Iris pigment epithelial cell (primary cell): ENCODE measurements at regions not wholly inside any gene's neighbourhood (a gene's known extent, or its start where the extent isn't known, plus 50 kb on each side); places are given as distances from the start of the nearest gene placed in this dataset.
"Not testable (repeated sequence)": the region's sequence is repeated elsewhere in the genome, so short reads cannot be mapped to it uniquely, and the experiment has no call there.

Source experiments
- DNase-seq: peaks from one replicate; pipeline ENCODE4 v3.0.0-alpha.2; 2011; ENCODE audit warnings: low read depth

DNA sequence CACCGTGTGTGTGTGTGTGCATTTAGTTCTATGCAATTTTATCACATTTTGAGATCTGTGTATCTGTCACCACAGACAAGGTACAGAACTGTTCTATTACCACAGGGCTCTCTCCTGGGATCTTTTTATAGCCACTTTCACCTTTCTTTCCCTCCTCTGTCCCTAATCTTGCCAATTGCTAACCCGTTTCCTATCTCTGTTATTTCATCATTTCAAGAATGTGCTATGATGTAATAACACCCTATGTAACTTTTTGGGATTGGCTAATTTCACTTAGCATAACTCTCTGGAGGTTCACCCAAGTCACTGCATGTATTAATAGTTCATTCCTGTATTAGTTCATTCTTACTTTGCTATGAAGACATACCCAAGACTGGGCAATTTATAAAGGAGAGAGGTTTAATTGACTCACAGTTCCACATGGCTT lies 657.7 kb downstream of the QKI start:
- DNase-seq, result no peak

DNA sequence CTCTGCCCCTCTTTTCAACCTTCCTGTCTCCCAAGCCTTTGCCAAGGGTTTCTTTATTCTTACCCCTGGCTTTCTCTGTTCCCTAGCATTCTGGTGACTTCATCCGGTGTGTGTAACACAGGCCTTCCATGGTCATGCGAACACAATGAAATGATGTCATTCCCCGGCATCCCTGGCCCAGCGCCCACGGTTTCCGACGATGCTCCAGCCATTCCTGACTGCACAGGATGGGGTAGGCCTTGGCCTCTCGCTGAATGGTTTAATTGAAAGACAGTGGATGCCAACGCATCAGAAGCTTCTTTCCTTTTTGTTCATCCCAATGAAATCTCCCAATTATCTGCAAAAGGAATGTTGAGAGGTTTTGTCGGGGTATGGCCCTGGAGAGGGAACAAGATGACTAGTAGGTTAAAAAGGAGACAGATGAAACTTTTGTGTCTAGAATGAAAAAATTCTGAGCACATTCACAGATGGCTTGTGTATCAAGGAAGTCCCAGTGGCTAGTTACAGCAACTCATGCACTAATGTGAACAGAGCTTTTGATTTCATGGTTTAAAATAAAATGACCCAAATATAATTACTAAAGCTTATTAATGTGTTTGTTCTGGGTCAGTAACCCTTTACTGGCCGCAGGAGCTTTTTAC lies 655.0 kb downstream of the QKI start:
- peak; percentile 43 for DNase-seq

DNA sequence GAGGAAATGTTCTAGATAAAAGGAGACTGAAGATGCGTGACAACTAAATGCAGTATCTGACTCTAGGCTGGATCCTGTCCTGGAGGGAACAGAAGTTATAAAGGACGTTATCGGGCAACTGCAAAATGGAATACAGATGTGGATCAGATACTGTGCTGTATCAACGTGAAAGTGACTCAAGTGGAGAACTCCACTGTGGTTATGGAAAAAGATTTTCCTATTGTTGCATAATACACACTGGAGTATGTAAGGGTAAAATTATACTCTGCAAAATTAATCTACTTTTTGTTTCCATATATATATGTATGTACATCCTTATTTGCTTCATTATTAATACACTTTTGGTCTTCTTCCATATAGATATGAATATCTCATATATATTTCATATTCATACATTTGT lies 654.0 kb downstream of the QKI start:
- DNase-seq, result no peak

DNA sequence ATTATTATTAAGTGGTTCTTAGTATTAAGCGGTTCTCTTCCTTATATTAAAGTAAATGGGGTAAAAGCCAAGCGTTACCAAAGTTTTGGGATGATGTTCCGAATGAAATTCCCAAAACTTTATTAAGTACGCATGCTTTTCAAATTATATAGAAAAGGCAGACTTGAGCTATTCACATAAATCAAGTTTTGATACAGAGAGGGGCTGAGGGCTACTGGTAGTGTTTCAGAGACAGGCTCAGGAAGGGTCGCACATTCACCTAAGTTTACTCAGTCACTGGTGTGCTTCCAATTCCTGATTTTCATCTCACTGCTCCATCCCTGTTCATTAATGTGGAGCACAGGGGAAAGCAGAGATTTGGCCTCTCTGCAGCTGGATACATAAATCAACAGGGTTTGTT lies 652.2 kb downstream of the QKI start:
- no peak for DNase-seq

DNA sequence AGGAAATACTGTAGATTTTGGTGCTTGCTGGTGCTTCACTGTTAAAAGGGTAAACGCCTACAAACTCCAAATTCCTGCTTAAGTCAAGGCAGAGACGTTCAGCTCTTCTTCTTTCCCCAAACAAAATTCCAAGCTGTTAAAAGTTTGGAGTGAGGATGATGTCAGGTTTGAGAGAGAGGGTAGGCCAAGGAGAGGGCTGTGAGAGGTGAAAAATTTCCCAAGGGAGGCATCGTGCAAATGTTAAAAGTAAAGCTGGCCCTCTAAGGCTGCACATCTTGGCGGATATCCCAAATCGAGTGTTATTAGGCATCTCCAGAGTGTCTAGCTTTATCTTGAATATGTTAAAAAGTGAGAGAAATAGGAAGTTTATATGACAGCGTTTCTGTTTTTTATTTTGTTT lies 651.8 kb downstream of the QKI start:
- no peak for DNase-seq

DNA sequence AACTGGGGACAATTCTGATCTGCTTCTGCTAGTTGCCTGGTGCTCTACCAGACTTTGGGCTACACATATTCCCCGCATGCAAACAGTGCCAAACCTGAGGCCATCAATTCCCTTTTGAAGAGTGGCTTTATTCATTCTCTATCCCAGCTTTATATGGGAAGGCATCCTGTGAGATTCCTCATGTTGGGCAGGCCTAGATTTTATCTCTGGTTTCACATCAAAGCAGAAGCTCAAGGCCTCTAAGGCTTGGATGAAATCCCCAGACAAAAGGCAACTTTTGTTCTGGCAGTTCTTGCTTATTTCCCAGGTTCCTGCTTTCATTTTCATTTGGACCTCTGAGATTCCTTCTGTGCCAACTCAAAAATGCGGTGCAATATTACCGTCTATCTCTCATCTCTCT lies 648.8 kb downstream of the QKI start:
- DNase-seq, result no peak

DNA sequence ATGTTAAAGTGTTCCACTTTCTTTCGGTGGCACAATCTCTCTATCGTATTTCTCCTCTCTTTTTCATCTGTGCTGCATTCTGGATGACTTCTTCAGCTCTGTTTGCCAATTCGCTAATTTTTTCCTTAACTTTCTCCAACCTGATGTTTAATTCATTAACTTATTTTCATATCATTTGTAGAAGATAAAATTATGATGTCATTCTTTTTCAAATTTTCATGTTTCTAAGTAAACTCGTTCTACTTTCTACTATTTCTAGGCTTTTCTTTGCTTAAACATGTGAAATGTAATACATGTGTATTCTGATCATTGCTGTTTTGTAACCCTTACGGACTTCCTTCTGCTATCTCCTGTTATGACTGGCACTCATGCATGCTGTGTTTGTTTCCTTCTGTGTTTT lies 648.4 kb downstream of the QKI start:
- no peak for DNase-seq

DNA sequence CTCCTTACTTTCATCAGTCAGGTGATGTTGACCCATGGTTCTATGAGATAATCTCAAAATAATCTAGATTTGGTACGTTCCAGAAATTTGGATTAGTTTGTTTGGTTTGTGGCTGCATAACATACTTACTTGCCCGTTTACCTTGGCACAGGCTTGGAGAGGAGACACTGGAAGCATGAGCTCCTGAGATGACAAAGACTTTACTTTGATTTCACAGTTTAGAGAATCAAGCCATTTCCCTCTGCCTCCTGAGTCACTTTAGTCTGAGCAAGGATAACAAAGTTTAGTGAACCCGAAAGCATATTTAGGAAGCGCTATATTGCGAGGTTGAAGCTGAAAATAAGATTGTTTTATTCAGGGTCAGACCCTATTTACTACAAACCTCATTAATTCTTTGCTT lies 643.4 kb downstream of the QKI start:
- no peak for DNase-seq

DNA sequence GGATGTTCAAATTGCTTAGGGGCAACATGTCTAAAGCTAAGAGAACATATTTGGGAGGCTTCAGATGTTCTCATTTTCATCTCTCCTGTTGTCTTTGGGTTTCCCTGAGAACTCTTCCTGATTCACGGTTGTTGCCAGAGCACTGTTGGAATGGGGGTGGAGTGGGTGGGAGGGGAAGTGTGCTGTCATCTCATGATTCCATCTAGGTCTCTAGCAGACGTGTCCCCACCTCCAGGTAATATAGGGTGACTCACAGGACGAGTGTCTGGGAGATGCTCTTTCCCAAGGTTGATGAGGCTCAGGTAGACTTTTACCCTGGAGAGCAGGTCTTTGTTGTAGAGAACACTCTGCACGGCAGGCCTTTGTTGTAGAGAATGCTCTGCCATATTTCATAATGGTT lies 636.9 kb downstream of the QKI start:
- DNase-seq, result no peak

DNA sequence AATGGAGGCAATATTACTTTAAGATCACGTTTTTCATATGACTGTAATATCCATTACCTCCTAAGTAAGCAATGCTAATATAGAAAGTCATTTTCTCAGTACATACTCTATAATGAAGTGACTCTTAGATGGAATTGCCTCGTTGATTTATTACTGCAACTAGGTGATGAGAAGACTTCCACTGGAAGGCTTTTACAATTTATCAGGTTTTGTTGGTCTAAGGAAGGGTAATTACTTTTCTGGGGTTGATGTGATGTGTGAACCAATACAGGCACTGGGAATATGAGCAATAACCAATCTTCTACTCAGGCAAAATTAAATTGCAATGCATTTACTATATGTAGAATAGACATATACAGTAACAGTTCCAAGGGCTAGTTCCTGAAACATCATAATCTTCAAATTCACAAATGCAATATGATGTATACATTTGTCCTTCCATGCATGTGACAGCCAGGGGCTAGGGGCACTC lies 635.0 kb downstream of the QKI start:
- DNase-seq, result no peak

DNA sequence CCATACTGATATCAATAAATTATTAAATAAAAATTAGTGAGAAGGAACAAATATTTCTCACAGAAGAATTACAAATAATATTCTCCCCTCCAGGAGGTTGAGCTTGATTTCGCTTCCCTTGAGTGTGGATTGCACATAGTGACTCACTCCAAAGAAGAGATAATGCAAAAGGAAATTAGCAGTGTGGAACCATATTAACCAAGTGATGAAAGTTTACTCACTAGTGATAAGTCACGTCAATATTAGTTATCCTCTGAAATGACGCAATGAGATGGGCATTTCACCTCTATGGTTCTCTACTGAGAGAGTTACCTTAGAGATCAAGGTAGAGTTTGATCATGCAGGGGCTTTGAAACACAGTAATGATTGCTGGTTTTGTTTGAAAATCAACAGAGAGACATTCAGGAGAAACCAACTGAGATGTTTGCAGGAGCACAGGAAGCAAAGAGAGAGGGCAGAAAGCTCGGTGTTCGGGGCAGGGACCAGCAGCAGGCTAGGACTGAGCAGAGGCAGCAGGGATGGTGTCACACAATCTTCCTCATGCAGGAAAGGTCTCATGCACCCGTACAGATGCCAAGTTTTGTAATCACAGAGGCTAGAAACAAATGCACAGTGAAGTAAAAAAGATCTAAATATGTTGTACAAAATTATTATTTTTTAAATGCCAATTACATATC lies 634.5 kb downstream of the QKI start:
- DNase-seq, result no peak

DNA sequence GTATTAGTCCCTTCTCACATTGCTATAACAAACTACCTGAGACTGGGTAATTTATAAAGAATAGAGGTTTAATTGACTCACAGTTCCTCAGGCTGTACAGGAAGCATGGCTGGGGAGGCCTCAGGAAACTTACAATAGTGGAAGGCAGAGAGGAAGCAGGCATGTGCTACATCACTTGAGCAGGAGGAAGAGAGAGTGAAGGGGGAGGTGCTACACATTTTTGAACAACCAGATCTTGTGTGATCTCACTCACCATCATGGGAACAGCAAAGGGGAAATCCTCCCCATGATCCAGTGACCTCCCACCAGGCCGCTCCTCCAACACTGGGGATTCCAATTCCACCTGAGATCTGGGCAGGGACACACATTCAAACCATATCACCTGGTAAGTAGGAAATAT lies 630.6 kb downstream of the QKI start:
- no peak for DNase-seq

DNA sequence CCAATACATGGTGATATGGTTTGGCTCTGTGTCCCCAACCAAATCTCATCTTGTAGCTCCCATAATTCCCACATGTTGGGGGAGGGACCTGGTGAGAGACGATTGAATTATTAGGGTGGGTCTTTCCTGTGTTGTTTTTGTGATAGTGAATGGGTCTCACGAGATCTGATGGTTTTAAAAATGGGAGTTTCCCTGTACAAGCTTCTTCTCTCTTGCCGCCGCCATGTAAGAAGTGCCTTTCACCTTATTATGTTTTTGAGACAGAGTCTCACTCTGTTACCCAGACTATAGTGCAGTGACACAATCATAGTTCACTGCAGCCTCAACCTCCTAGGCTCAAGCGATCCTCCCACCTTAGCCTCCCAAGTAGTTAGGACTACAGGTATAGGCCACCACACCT lies 629.1 kb downstream of the QKI start:
- not testable (repeated sequence) for DNase-seq

DNA sequence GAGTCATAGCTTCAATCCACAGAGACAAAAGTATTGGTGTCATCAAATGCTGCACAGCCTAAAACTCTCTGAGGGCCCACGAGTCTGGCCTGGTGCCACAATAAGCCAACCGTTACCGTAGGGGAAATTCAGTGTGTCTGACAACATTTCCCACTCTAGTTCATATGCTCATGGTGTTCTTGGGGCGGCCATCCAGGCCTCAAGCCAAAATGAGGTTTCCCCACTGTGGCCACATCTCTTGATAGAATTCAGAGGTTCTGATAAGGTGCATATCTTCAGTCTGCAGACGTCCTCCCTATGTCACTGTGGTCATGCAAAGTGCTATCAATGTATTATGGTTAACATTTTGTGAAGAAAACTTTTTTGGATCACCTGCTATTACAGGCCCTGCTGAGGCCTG lies 627.7 kb downstream of the QKI start:
- no peak for DNase-seq

DNA sequence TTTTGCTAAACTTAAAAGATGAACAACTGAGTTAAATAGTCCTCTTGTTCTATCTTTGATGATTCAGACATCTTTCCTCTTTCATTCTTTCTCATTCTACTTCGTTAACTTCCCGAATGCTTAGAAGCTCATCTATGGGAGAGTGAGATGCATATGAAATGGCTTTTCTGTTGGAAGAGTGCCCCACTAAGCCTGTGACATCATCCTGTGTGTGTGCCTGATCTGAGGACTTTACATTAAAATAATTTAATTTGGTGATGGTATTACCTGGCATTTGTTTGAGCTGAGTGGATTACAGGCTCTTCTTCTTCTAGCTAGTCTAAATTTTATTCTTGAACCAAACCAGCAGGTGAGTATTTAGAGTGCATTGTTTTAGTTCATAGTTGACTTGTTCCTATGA lies 626.5 kb downstream of the QKI start:
- no peak for DNase-seq

DNA sequence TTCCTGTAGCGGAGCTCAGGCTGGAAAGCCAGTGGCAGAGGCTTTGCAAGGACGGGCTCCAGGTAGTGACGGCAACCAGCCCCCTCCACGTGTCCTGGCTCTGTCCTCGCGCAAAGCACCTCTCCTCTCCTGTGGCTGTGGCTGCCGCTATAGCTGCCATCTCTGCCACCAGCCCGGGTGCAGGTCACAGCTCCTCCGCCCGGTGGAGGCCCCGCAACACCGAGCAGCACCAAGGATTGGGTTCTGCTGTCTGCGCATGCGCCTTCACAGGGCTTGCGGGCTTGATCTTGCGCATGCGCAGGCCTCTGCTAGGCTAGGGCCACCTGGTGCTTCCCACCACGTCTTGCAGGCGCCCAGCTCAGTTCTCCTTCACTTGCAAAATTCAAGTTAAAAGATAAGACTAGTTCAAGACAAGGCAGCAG lies 625.4 kb downstream of the QKI start:
- no peak for DNase-seq

DNA sequence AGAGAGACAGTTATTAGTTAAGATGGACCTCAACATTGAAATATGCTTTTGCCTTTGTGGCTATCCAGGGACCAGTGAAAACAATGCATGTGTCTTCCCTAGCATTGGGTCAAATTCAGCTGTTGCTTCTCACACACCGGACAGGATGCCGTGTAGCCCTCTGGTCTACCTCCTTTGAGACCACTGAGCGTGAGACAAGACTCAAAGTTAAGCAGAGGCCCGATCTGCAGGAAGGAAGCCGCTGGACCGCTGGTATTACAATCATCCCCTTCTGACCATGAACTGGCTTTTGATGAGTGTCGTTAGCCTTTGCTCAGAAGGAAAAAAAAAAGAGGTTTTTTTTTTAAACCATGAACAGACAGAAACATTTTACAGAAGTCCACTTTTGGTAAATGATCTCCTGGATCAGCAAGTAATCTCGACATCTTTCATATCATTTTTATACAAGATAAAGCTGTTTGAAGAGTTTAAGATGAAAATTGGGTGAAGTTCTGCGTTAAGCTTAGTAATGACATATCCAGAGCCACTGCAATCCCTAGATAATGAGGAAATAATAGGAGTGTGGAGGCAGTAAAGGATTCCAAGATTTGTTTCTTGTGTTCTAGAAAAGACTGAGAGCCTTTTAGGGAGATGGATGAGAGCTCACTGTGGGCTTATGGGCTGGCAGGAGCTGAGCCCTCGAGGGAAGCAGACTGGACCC lies 622.8 kb downstream of the QKI start:
- DNase-seq, result no peak

DNA sequence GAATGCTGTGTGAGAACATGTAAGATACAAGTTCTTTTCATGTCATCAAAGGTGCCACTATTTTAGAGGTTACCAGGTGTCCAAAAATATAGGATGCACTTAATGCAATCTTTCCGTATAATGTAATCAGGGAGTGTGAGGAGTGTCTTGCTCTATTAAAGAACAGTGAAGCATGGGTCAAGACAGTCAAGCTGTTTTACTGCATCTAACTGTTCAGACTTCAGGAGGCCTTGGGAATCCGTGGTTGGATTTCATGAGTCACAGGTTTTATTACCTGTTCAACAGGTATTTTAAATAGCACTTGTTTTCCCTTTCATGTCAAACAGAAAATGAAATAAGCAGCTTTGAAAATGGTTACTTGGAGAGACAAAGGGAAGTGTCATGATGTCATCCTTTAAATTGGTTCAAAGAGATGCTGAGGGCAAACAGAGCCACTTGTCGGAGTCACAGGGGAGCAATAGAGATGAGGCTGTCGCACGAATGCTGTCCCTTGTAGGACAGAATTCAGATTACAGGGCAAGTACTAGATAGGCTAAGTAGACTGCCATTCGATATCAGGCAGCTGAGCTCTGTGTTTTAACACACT lies 621.5 kb downstream of the QKI start:
- no peak for DNase-seq

DNA sequence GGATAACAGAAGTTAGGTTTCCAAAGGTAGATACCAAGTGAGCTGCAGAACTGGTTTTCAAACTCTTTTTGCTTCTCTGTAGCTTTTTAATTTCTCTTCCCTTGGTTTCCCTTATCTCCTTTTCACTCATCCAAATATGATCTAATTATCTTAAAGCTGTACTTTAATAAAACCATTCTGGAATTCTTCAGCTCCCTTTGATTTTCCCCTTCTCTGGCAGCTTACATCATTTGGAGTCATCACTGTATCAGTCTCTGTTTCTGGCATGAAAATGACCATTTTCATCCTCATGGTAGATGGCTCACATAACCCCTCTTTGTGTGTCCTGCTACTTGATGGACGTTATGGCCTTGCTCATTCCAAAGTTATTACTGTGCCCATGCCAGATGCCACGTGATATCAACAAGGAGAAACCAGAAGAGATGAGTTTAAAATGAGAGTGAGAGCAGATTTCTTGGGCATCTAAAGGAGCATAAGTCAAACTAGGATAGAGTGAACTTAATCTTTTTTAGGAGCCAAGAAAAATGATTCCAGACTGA lies 620.2 kb downstream of the QKI start:
- peak; percentile 8 for DNase-seq

DNA sequence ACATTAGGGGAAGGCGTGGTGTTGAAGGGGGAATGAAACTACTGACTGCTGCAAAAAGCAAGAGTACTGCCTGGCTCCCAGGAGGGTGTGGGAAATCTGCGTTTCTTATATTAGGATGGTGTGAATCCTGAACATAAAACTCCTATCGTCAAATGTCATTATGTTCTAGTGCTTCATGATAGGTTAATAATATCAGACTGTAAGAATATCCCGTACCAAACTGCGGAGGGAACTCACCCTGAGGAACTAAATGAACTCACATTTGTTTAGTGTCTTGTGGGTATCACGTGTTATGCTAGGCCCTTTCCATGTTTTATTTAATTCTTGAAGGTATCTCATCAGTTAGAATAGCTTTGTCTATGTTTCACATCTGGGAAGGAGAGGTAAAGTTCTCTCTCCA lies 610.7 kb downstream of the QKI start:
- DNase-seq, result no peak

DNA sequence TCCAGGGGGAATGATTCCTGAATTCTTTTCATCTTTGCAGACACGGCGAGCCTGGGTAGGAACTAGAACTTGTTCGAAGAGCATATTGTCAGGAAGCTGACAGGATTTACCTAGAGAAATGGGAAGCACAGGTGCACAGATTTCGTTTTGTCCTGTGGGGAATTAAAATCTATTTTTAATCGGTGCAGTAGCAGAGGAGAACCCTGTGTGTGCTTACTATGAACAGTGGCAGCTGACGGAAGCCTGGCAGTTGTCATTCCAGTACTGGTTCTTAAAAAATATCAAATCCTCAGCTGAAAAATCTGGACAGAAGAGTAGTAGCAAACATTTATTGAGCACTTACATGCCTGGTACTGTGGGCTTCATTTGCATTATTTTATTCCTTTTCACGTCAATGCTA lies 609.0 kb downstream of the QKI start:
- DNase-seq, result no peak

DNA sequence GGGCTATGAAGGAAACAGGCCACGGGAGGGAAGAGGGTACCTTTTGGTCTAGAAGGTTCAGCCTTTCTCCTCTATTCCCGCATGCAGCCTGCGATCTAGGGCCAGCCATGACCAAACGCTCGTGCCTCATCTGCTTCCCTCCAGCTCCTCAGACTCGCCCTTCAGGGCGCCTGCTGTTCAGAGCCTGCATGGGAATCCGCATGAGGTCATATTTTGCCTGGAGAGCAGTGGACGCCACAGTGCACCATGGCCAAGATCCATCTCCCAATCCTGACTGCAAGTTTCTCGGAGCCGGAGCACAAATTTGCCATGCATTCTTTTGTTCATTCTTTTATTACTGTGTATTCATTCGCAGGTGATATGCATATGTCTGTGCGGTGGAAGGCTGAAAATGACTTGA lies 608.1 kb downstream of the QKI start:
- DNase-seq, result no peak
